HEK293 (cell line): ENCODE measurements at regions not wholly inside any gene's neighbourhood (a gene's known extent, or its start where the extent isn't known, plus 50 kb on each side); places are given as distances from the start of the nearest gene placed in this dataset.

Source experiments
- BCL11A ChIP-seq: fragments of 450-650 bp; formaldehyde crosslinking; IDR thresholded peaks from 2 replicates; pipeline ENCODE4 v1.5.1; 2016; ENCODE audit warnings: low read depth, missing biosample characterization, missing genetic modification characterization
- RBAK ChIP-seq: fragments of 450-650 bp; formaldehyde crosslinking; IDR thresholded peaks from 2 replicates; pipeline ENCODE4 v1.5.1; 2016; ENCODE audit warnings: missing biosample characterization, missing genetic modification characterization
- ZBTB1 ChIP-seq: fragments of 450-650 bp; formaldehyde crosslinking; IDR thresholded peaks from 2 replicates; pipeline ENCODE4 v1.5.1; 2016; ENCODE audit warnings: missing biosample characterization, missing genetic modification characterization
- ZNF114 ChIP-seq: fragments of 450-650 bp; formaldehyde crosslinking; IDR thresholded peaks from 2 replicates; pipeline ENCODE4 v1.5.0; 2017; ENCODE audit warnings: missing biosample characterization, missing genetic modification characterization
- ZNF776 ChIP-seq: fragments of 450-650 bp; formaldehyde crosslinking; IDR thresholded peaks from 2 replicates; pipeline ENCODE4 v1.5.0; 2017; ENCODE audit warnings: missing biosample characterization, missing genetic modification characterization, borderline replicate concordance
- TF ChIP-seq, protein P1 (sequence below): fragments of 450-650 bp; formaldehyde crosslinking; IDR thresholded peaks from 2 replicates; pipeline ENCODE4 v1.5.1; 2016; ENCODE audit warnings: missing biosample characterization, missing genetic modification characterization
- TF ChIP-seq, protein P2 (sequence below): fragments of 450-650 bp; formaldehyde crosslinking; IDR thresholded peaks from 2 replicates; pipeline ENCODE4 v1.5.1; 2016; ENCODE audit warnings: missing biosample characterization, missing genetic modification characterization

DNA sequence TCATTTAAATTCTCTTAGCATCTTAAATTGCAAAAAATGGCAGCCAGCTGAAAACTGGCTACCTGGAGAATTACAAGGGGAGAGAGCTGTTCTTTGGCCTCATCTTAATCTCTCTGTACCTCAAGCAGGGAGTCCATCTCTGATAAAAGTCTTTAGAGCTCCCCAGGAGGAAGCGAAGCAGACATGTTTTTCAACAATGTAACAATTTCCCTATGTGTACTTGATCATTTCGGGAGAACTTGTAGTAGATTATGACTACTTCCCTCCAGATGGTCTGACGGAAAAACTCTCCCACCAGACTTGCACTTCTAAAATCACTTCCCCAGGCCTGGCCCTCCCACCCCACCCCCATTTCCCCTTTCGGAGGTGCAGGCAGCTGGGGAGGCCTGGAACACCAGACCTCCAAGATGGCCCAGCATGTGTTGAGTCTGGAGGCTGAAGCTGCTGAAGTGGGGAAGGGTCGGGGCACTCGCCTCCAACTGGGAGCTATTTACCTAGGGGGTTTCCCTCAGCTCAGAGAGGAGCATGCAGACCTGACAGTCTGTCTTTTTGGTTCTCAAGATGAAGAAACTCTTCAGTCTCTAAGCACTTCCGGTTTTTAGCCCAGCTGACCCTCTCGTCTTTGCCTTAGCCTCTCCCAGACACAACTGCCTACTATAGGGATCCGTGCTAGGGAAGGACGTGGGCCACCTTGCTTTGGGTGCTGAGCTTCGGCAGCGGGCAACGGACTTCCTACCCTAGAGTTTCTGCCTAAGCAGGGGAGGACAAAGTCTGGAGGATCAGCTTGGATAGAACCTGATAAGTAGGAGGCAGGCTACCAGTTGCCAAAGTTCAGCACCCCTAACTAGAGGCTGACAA, 164.0 kb upstream of the TBL1XR1 start:
- TF ChIP-seq, protein P1, sequence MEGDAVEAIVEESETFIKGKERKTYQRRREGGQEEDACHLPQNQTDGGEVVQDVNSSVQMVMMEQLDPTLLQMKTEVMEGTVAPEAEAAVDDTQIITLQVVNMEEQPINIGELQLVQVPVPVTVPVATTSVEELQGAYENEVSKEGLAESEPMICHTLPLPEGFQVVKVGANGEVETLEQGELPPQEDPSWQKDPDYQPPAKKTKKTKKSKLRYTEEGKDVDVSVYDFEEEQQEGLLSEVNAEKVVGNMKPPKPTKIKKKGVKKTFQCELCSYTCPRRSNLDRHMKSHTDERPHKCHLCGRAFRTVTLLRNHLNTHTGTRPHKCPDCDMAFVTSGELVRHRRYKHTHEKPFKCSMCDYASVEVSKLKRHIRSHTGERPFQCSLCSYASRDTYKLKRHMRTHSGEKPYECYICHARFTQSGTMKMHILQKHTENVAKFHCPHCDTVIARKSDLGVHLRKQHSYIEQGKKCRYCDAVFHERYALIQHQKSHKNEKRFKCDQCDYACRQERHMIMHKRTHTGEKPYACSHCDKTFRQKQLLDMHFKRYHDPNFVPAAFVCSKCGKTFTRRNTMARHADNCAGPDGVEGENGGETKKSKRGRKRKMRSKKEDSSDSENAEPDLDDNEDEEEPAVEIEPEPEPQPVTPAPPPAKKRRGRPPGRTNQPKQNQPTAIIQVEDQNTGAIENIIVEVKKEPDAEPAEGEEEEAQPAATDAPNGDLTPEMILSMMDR = no peak
- no peak for TF ChIP-seq ZBTB1 (tag by site-specific recombination)
- no peak for TF ChIP-seq RBAK (tag by site-specific recombination)
- no peak for TF ChIP-seq ZNF776 (tag by site-specific recombination)
- no peak for TF ChIP-seq ZNF114 (tag by site-specific recombination)
- no peak for TF ChIP-seq BCL11A (tag by site-specific recombination)
- TF ChIP-seq, protein P2, sequence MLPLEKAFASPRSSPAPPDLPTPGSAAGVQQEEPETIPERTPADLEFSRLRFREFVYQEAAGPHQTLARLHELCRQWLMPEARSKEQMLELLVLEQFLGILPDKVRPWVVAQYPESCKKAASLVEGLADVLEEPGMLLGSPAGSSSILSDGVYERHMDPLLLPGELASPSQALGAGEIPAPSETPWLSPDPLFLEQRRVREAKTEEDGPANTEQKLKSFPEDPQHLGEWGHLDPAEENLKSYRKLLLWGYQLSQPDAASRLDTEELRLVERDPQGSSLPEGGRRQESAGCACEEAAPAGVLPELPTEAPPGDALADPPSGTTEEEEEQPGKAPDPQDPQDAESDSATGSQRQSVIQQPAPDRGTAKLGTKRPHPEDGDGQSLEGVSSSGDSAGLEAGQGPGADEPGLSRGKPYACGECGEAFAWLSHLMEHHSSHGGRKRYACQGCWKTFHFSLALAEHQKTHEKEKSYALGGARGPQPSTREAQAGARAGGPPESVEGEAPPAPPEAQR (tag by site-specific recombination) = no peak
